CD4-positive, alpha-beta memory T cell (primary cell): ENCODE measurements at regions not wholly inside any gene's neighbourhood (a gene's known extent, or its start where the extent isn't known, plus 50 kb on each side); places are given as distances from the start of the nearest gene placed in this dataset.
A peak's percentile ranks its signal among the peaks of the same experiment; 100 is the strongest.

Source experiments
- CTCF ChIA-PET: fragments of 350-600 bp; sonication (Branson Sonifier 250); formaldehyde crosslinking; loops from one replicate; lab custom pipeline; 2021; ENCODE audit warnings: inconsistent platforms; ENCODE audit not compliant: partially characterized antibody; lab: Charles Lee
- POLR2A ChIA-PET: fragments of 350-600 bp; sonication (Branson Sonifier 250); formaldehyde crosslinking; loops from one replicate; lab custom pipeline; 2021; ENCODE audit not compliant: partially characterized antibody; lab: Charles Lee
- DNase-seq, 5 donors: peaks; one replicate each; pipeline versions ENCODE4 v3.0.0 to v3.0.0-alpha.2; 2020 to 2022; ENCODE audit warnings: mixed read lengths in 1 of 5
- H3K27ac ChIP-seq: one replicate; pipeline ENCODE4 v1.7.0; 2013; ENCODE audit warnings: low read depth, low read length
- H3K27me3 ChIP-seq: 2 replicates; pipeline ENCODE4 v1.7.0; 2013; ENCODE audit warnings: mild to moderate bottlenecking, low read length, moderate library complexity; ENCODE audit not compliant: insufficient read depth
- H3K36me3 ChIP-seq: 2 replicates; pipeline ENCODE4 v1.7.0; 2013; ENCODE audit warnings: mild to moderate bottlenecking, low read length, moderate library complexity; ENCODE audit not compliant: insufficient read depth
- H3K4me1 ChIP-seq: 2 replicates; pipeline ENCODE4 v1.7.0; 2013; ENCODE audit warnings: mild to moderate bottlenecking, low read length, moderate library complexity; ENCODE audit not compliant: insufficient read depth
- H3K4me3 ChIP-seq, 2 donors: one replicate each; pipeline ENCODE4 v1.7.0; 2013; ENCODE audit warnings: low read length in 2 of 2, mild to moderate bottlenecking in 1 of 2
- H3K9me3 ChIP-seq, 2 donors: one replicate each; pipeline ENCODE4 v1.7.0; 2013; ENCODE audit warnings: low read length in 2 of 2, control low read depth in 1 of 2; ENCODE audit not compliant: control insufficient read depth in 1 of 2
- H3K27ac Mint-ChIP-seq, 7 donors: one replicate each; pipeline ENCODE4 v1.8.0; 2020 to 2021; ENCODE audit warnings: mixed read lengths in 7 of 7, mild to moderate bottlenecking in 6 of 7, inconsistent platforms in 3 of 7, moderate library complexity in 3 of 7
- H3K27me3 Mint-ChIP-seq, 2 donors: one replicate each; pipeline ENCODE4 v1.8.0; 2020 to 2021; ENCODE audit warnings: mixed read lengths in 2 of 2
- H3K36me3 Mint-ChIP-seq, 2 donors: one replicate each; pipeline ENCODE4 v1.8.0; 2020 to 2021; ENCODE audit warnings: mixed read lengths in 2 of 2, inconsistent platforms in 1 of 2, mild to moderate bottlenecking in 1 of 2
- H3K4me1 Mint-ChIP-seq, 4 donors: one replicate each; pipeline ENCODE4 v1.8.0; 2020 to 2021; ENCODE audit warnings: mixed read lengths in 4 of 4, mild to moderate bottlenecking in 1 of 4
- H3K4me3 Mint-ChIP-seq, 8 donors: one replicate each; pipeline ENCODE4 v1.8.0; 2020 to 2021; ENCODE audit warnings: mixed read lengths in 8 of 8, mild to moderate bottlenecking in 7 of 8, moderate library complexity in 6 of 8, inconsistent platforms in 3 of 8
- H3K9me3 Mint-ChIP-seq, 8 donors: one replicate each; pipeline ENCODE4 v1.8.0; 2020 to 2021; ENCODE audit warnings: mixed read lengths in 8 of 8, mild to moderate bottlenecking in 5 of 8, inconsistent platforms in 3 of 8, moderate library complexity in 1 of 8
- intact Hi-C: fragments of 100-400 bp; cut with micrococcal nuclease; formaldehyde crosslinking; loops from one replicate; pipeline ENCODE4 v1.15.1; 2023

- Mint-ChIP-seq H3K36me3 (peaks cover 3 to 8% of the 10 kb centered on the region in 2 donors), H3K27ac (peak overlapping the region in 1 of 7 donors; percentile 26), H3K4me3 (no peak overlapping the region), H3K9me3 (peaks cover 0 to 6% (median 1%) of the 10 kb centered on the region in 8 donors), H3K4me1 (peaks cover 7 to 22% (median 10%) of the 10 kb centered on the region in 4 donors), H3K27me3 (no peaks in the 10 kb centered on the region)
- no peak overlapping the region for H3K4me3 ChIP-seq
- peak in 4 of 5 donors; percentile 26 to 38 (median 33) for DNase-seq
- no peaks in the 10 kb centered on the region for H3K36me3 ChIP-seq
- POLR2A ChIA-PET, result interaction anchor here (0.6 to 2.1 kb wide), 4 partner anchors 8 to 131 kb away, joined by 3 to 8 read pairs (median 4); partner anchors contain the start of gene MPP7
- no peaks in the 10 kb centered on the region for H3K9me3 ChIP-seq
- CTCF ChIA-PET, result interaction anchor here (0.7 to 6.4 kb wide), 11 partner anchors 9 to 145 kb away, joined by 3 to 123 read pairs (median 4); partner anchors contain the start of gene MPP7
- intact Hi-C loops, result loop anchor here (1.0 to 5.0 kb wide), 3 partner anchors 52 to 144 kb away; partner anchors contain the start of gene MPP7
- H3K4me1 ChIP-seq, result no peaks in the 10 kb centered on the region
- H3K27me3 ChIP-seq, result no peaks in the 10 kb centered on the region
- no peak overlapping the region for H3K27ac ChIP-seq
These were observed 52.1 kb downstream of the MPP7 start for GRCh38 chr10:28250782-28251181.

- no peaks in the 10 kb centered on the region for H3K27me3 ChIP-seq
- Mint-ChIP-seq H3K27ac (peak overlapping the region in 2 of 7 donors; percentile 26 to 69), H3K4me1 (peaks cover 5 to 22% (median 11%) of the 10 kb centered on the region in 4 donors), H3K27me3 (no peaks in the 10 kb centered on the region), H3K4me3 (no peak overlapping the region), H3K9me3 (peaks cover 0 to 10% (median 4%) of the 10 kb centered on the region in 8 donors), H3K36me3 (peaks cover 5 to 13% of the 10 kb centered on the region in 2 donors)
- no peak overlapping the region for H3K4me3 ChIP-seq
- ChIA-PET POLR2A (interaction anchor here (1.0 to 2.1 kb wide), 3 partner anchors 52 to 131 kb away, joined by 3 to 8 read pairs (median 5); partner anchors contain the start of gene MPP7), CTCF (interaction anchor here (1.3 to 6.4 kb wide), 8 partner anchors 9 to 143 kb away, joined by 3 to 123 read pairs (median 8); partner anchors contain the start of gene MPP7)
- H3K36me3 ChIP-seq, result no peaks in the 10 kb centered on the region
- intact Hi-C loops, result loop anchor here (1.0 to 5.0 kb wide), 3 partner anchors 52 to 144 kb away; partner anchors contain the start of gene MPP7
- no peak for DNase-seq
- H3K4me1 ChIP-seq, result no peaks in the 10 kb centered on the region
- no peaks in the 10 kb centered on the region for H3K9me3 ChIP-seq
- H3K27ac ChIP-seq, result no peak overlapping the region
These were observed 52.5 kb downstream of the MPP7 start for GRCh38 chr10:28250358-28250757.

- Histone ChIP-seq H3K27ac (no peak overlapping the region), H3K27me3 (no peaks in the 10 kb centered on the region), H3K9me3 (no peaks in the 10 kb centered on the region), H3K4me1 (no peaks in the 10 kb centered on the region), H3K4me3 (no peak overlapping the region), H3K36me3 (no peaks in the 10 kb centered on the region)
- Mint-ChIP-seq H3K36me3 (peaks cover 5 to 18% of the 10 kb centered on the region in 2 donors), H3K9me3 (peaks cover 0 to 12% (median 4%) of the 10 kb centered on the region in 8 donors), H3K4me1 (peaks cover 5 to 24% (median 9%) of the 10 kb centered on the region in 4 donors), H3K4me3 (no peak overlapping the region), H3K27ac (no peak overlapping the region), H3K27me3 (no peaks in the 10 kb centered on the region)
- ChIA-PET CTCF (interaction anchor here (0.9 to 5.0 kb wide), 4 partner anchors 52 to 144 kb away, joined by 3 to 37 read pairs (median 20); partner anchors contain the start of gene MPP7), POLR2A (no interaction called here)
- no peak for DNase-seq
- intact Hi-C loops, result no loop called here
These were observed 53.4 kb downstream of the MPP7 start for GRCh38 chr10:28249512-28249911.

- ChIA-PET POLR2A (interaction anchor here (1.1 kb wide), 1 partner anchor 55 kb away, joined by 5 read pairs; the partner anchor contains the start of gene MPP7), CTCF (interaction anchor here (0.5 to 5.0 kb wide), 10 partner anchors 9 to 1143 kb away, joined by 3 to 37 read pairs (median 4); partner anchors contain the start of gene MPP7)
- no peaks in the 10 kb centered on the region for H3K9me3 ChIP-seq
- no peak overlapping the region for H3K4me3 ChIP-seq
- Mint-ChIP-seq H3K36me3 (peaks cover 5 to 18% of the 10 kb centered on the region in 2 donors), H3K4me1 (peaks cover 7 to 22% (median 12%) of the 10 kb centered on the region in 4 donors), H3K9me3 (peaks cover 0 to 12% (median 4%) of the 10 kb centered on the region in 8 donors), H3K27me3 (no peaks in the 10 kb centered on the region), H3K4me3 (no peak overlapping the region), H3K27ac (peak overlapping the region in 1 of 7 donors; percentile 59)
- H3K36me3 ChIP-seq, result no peaks in the 10 kb centered on the region
- DNase-seq, result no peak
- H3K27me3 ChIP-seq, result no peaks in the 10 kb centered on the region
- intact Hi-C loops, result no loop called here
- no peak overlapping the region for H3K27ac ChIP-seq
- peaks cover 5% of the 10 kb centered on the region for H3K4me1 ChIP-seq
These were observed 54.8 kb downstream of the MPP7 start for GRCh38 chr10:28248092-28248491.

- H3K4me3 Mint-ChIP-seq, result peak overlapping the region in 1 of 8 donors; percentile 24
- ChIA-PET POLR2A (no interaction called here), CTCF (interaction anchor here (0.8 to 5.0 kb wide), 6 partner anchors 18 to 151 kb away, joined by 3 to 37 read pairs (median 12); partner anchors contain the start of gene MPP7)
- peaks cover 0 to 12% (median 4%) of the 10 kb centered on the region in 8 donors for H3K9me3 Mint-ChIP-seq
- no peak overlapping the region for H3K27ac ChIP-seq
- intact Hi-C loops, result no loop called here
- no peaks in the 10 kb centered on the region for H3K27me3 Mint-ChIP-seq
- peaks cover 14% of the 10 kb centered on the region for H3K4me1 ChIP-seq
- no peak for DNase-seq
- H3K4me1 Mint-ChIP-seq, result peaks cover 16 to 26% (median 19%) of the 10 kb centered on the region in 4 donors
- H3K36me3 ChIP-seq, result no peaks in the 10 kb centered on the region
- H3K4me3 ChIP-seq, result no peak overlapping the region
- H3K27me3 ChIP-seq, result no peaks in the 10 kb centered on the region
- peak overlapping the region in 1 of 7 donors; percentile 47 for H3K27ac Mint-ChIP-seq
- H3K9me3 ChIP-seq, result no peaks in the 10 kb centered on the region
- H3K36me3 Mint-ChIP-seq, result peaks cover 5 to 18% of the 10 kb centered on the region in 2 donors
These were observed 56.8 kb downstream of the MPP7 start for GRCh38 chr10:28246023-28246422.

GRCh38 chr10:28243923-28244322 is 58.9 kb downstream of the MPP7 start:
- no peak overlapping the region for H3K4me3 Mint-ChIP-seq
- no peaks in the 10 kb centered on the region for H3K27me3 Mint-ChIP-seq
- Histone ChIP-seq H3K4me1 (peaks cover 14% of the 10 kb centered on the region), H3K27ac (no peak overlapping the region), H3K9me3 (no peaks in the 10 kb centered on the region), H3K36me3 (no peaks in the 10 kb centered on the region), H3K4me3 (no peak overlapping the region), H3K27me3 (no peaks in the 10 kb centered on the region)
- no peak for DNase-seq
- ChIA-PET POLR2A (no interaction called here), CTCF (interaction anchor here (1.0 to 1.7 kb wide), 5 partner anchors 11 to 503 kb away, joined by 3 to 18 read pairs (median 4); no protein-coding TSS in a partner anchor)
- peaks cover 5 to 18% of the 10 kb centered on the region in 2 donors for H3K36me3 Mint-ChIP-seq
- H3K4me1 Mint-ChIP-seq, result peaks cover 16 to 26% (median 19%) of the 10 kb centered on the region in 4 donors
- H3K9me3 Mint-ChIP-seq, result peaks cover 0 to 12% (median 4%) of the 10 kb centered on the region in 8 donors
- intact Hi-C loops, result loop anchor here (2.0 to 5.0 kb wide), 2 partner anchors 62 to 461 kb away; no protein-coding TSS in a partner anchor
- H3K27ac Mint-ChIP-seq, result no peak overlapping the region
